ENCODE measurements at regions not wholly inside any gene's neighbourhood (a gene's known extent, or its start where the extent isn't known, plus 50 kb on each side); places are given as distances from the start of the nearest gene placed in this dataset.

DNA sequence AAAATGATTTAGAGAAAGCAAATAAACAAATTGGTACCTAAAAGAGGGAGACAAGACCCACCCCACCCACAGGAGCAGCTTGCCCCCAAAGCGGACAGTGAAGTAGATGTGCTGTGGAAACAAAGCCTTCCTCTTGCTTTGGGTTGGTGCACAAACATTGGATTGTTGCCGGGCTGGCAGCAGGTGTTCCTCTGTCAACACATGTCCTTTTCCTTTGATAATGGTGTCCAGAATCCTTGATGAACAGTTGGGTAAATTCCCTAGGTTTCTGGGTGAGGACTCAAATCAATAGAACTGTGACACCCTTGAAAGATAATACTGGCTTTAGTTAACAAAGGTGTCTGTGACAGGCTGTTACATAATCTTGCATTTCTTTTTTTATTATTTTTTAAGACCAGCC lies 311.8 kb downstream of the SPRY2 start:
- TF ChIP-seq, protein P1, sequence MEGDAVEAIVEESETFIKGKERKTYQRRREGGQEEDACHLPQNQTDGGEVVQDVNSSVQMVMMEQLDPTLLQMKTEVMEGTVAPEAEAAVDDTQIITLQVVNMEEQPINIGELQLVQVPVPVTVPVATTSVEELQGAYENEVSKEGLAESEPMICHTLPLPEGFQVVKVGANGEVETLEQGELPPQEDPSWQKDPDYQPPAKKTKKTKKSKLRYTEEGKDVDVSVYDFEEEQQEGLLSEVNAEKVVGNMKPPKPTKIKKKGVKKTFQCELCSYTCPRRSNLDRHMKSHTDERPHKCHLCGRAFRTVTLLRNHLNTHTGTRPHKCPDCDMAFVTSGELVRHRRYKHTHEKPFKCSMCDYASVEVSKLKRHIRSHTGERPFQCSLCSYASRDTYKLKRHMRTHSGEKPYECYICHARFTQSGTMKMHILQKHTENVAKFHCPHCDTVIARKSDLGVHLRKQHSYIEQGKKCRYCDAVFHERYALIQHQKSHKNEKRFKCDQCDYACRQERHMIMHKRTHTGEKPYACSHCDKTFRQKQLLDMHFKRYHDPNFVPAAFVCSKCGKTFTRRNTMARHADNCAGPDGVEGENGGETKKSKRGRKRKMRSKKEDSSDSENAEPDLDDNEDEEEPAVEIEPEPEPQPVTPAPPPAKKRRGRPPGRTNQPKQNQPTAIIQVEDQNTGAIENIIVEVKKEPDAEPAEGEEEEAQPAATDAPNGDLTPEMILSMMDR (optimal IDR thresholded peaks at IDR 0.05 in 1 of 3, IDR thresholded peaks at IDR 0.05 in 1 of 3, conservative IDR thresholded peaks at IDR 0.05 in 1 of 3; ENCODE audit: extremely low read depth in 1 of 3, insufficient read depth in 2 of 3, low read length in 3 of 3), result no peak
- TF ChIP-seq EZH2 (IDR thresholded peaks at IDR 0.05; ENCODE audit: low read length), result no peak

Measured in keratinocyte (primary cell).